ENCODE measurements at regions not wholly inside any gene's neighbourhood (a gene's known extent, or its start where the extent isn't known, plus 50 kb on each side); places are given as distances from the start of the nearest gene placed in this dataset.

- POLR2A ChIA-PET, result no interaction called here
- CTCF ChIA-PET, result interaction anchor here (0.9 kb wide), 1 partner anchor 60 kb away, joined by 3 read pairs; no protein-coding TSS in a partner anchor
- DNase-seq (ENCODE audit: extremely low spot score), result no peak
- no peak for TF ChIP-seq CTCF (IDR thresholded peaks at IDR 0.05; ENCODE audit: control extremely low read depth, extremely low read depth, low read depth, missing control alignments)
These were observed 277.6 kb downstream of the COL12A1 start for GRCh38 chr6:74928203-74928602.

- ChIA-PET CTCF (no interaction called here), POLR2A (no interaction called here)
These were observed 278.6 kb downstream of the COL12A1 start for GRCh38 chr6:74927299-74927698.

GRCh38 chr6:74925683-74926082, 280.2 kb downstream of the COL12A1 start:
- TF ChIP-seq CTCF (IDR thresholded peaks at IDR 0.05; ENCODE audit: control extremely low read depth, extremely low read depth, low read depth, missing control alignments), result no peak
- peak; percentile 5 for DNase-seq (ENCODE audit: extremely low spot score)
- CTCF ChIA-PET, result no interaction called here
- POLR2A ChIA-PET, result no interaction called here

More at GRCh38 chr6:74927299-74927698, 278.6 kb downstream of the COL12A1 start:
- no peak for TF ChIP-seq CTCF (IDR thresholded peaks at IDR 0.05; ENCODE audit: control extremely low read depth, extremely low read depth, low read depth, missing control alignments)
- DNase-seq (ENCODE audit: extremely low spot score), result no peak

GRCh38 chr6:74914888-74915287, 291.0 kb downstream of the COL12A1 start:
- ChIA-PET CTCF (no interaction called here), POLR2A (no interaction called here)
- DNase-seq (ENCODE audit: extremely low spot score), result no peak
- no peak for TF ChIP-seq CTCF (IDR thresholded peaks at IDR 0.05; ENCODE audit: control extremely low read depth, extremely low read depth, low read depth, missing control alignments)

DNA sequence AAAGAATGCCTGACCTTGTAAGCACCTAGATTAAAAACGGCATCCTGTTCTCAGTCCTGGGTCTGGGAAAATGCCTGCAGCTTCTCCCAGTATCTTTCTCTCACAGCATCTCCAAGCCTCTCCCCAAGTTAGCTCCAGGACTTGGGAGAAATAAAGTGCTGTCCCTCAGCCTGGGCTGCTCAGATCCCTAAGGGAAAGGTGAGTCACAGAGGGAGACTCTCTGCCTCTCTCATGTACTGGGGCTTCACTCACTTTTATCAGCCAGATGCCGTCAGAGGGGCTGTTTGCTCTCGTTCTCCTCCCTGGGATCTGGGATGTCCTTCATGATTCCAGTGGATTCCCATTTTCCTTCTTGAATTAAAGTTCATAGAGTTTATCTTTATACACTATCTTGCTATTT, 293.6 kb downstream of the COL12A1 start:
- DNase-seq (ENCODE audit: extremely low spot score), result no peak
- no peak for TF ChIP-seq CTCF (IDR thresholded peaks at IDR 0.05; ENCODE audit: control extremely low read depth, extremely low read depth, low read depth, missing control alignments)
- ChIA-PET CTCF (interaction anchor here (1.4 to 1.5 kb wide), 2 partner anchors 10 to 23 kb away, joined by 3 read pairs; no protein-coding TSS in a partner anchor), POLR2A (no interaction called here)

DNA sequence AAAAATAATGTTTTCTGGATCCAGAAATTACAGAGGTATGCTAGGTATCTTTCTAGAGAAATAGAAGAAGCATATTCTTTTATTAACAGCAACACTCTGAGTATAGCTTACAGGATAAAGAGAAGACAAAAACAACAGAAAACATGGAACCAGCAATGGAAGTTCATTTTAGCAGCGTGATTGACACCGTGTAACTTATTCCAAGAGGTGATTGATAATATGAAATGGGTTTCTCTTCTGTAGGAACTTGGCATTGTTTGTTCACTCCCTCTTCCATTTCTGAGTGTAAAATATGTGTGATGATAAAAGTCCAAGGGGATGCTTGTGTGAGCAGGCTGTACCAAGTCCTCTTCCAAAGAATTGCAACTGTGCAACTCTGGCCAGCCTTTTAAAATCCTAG, 303.0 kb downstream of the COL12A1 start:
- TF ChIP-seq CTCF (IDR thresholded peaks at IDR 0.05; ENCODE audit: control extremely low read depth, extremely low read depth, low read depth, missing control alignments), result no peak
- CTCF ChIA-PET, result interaction anchor here (0.8 to 1.2 kb wide), 2 partner anchors 9 to 14 kb away, joined by 3 to 4 read pairs; no protein-coding TSS in a partner anchor
- DNase-seq (ENCODE audit: extremely low spot score), result no peak
- POLR2A ChIA-PET, result no interaction called here

GRCh38 chr6:74902089-74902488, 303.8 kb downstream of the COL12A1 start:
- POLR2A ChIA-PET, result no interaction called here
- CTCF ChIA-PET, result interaction anchor here (0.8 to 1.2 kb wide), 2 partner anchors 10 to 15 kb away, joined by 3 to 4 read pairs; no protein-coding TSS in a partner anchor
- TF ChIP-seq CTCF (IDR thresholded peaks at IDR 0.05; ENCODE audit: control extremely low read depth, extremely low read depth, low read depth, missing control alignments), result no peak
- DNase-seq (ENCODE audit: extremely low spot score), result no peak

All from GM10248 (cell line).